Mucosa of gallbladder (tissue), 1 donor: ENCODE measurements at regions not wholly inside any gene's neighbourhood (a gene's known extent, or its start where the extent isn't known, plus 50 kb on each side); places are given as distances from the start of the nearest gene placed in this dataset.
"Not testable (repeated sequence)": the region's sequence is repeated elsewhere in the genome, so short reads cannot be mapped to it uniquely, and the experiment has no call there.

Source experiments
- DNase-seq: peaks from one replicate; pipeline ENCODE4 v3.0.0-alpha.2; 2020; ENCODE audit warnings: low spot score
- donor health status: DM: no; HTN: no; CAD: no.

DNA sequence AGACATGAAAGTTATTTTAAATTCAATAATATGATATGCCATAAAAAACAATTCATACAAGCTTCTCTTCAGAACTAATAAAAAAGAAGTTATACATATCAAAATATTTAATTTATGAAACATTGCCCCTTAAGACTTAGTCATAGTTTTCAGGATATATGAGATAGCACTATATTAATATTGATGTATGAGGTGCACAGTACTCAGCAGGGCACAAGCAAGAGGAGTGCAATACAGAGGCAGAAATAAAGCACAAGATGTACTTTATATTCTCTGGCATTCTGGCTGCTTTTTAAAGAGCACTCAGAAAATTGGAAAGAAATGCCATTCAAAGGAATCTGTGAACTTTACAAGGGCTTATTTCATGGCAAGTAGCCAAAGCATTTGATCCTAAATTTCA lies 274.9 kb downstream of the CPXCR1 start:
- DNase-seq, result no peak

DNA sequence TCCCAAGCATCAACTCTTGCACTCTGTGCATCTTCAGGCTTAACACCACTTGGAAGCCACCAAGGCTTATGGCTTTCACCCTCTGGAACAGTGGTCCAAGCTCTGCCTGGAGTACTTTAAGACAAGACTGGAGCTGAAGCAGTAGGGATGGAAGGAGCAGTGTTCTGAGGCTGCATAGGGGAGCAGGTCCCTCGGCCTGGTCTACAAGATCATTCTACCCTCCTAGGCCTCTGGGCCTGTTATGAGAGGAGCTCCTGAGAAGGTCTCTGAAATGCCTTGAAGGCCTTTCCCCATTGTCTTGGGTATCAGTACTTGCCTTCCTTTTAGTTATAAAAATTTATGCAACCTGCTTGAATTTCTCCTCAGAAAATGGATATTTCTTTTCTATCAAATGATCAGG lies 286.7 kb downstream of the CPXCR1 start:
- DNase-seq, result no peak

DNA sequence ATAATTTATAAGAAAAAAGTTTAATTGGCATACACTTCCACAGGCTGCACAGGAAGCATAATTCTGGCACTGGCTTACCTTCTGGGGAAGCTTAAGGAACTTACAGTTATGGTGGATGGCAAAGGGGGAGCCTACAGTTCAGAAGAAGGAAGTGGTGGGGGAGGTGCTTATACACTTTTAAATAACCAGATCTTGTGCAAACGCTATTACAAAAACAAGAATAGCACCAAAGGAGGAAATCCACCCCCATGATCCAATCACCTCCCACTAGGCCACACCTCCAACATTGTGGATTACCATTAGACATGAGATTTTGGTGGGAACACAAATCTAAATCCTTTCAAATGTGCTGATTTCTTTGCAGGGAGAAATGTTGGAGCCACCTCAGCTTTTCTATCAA lies 287.7 kb downstream of the CPXCR1 start:
- DNase-seq, result no peak

DNA sequence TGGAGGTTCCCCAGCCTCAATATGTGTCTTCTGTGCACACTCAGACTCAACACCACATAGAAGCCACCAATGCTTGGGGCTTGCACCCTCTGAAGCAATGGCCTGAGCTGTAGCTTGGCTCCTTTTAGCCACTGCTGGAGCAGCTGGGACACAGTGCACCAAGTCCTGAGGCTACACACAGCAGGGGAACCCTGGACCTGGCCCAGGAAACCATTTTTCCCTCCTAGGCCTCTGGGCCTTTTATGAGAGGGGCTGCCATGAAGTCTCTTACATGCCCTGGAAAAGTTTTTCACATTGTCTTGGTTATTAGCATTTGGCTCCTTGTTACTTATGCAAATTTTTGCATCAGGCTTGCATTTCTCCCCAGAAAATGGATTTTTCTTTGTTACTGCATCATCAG lies 306.2 kb downstream of the CPXCR1 start:
- no peak for DNase-seq

DNA sequence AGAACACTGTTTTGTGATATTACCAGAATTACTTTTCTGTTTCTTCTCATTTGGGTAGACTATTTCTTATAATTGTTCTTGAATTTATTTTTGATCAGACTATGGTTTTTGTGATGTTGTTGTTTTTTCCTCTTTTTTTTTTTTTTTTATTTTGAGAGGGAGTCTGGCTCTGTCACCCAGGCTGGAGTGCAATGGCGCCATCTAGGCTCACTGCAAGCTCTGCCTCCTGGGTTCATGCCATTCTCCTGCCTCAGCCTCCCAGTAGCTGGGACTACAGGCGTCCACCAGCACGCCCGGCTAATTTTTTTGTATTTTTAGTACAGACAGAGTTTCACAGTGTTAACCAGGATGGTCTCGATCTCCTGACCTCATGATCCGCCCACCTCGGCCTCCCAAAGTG lies 352.6 kb downstream of the CPXCR1 start:
- not testable (repeated sequence) for DNase-seq

DNA sequence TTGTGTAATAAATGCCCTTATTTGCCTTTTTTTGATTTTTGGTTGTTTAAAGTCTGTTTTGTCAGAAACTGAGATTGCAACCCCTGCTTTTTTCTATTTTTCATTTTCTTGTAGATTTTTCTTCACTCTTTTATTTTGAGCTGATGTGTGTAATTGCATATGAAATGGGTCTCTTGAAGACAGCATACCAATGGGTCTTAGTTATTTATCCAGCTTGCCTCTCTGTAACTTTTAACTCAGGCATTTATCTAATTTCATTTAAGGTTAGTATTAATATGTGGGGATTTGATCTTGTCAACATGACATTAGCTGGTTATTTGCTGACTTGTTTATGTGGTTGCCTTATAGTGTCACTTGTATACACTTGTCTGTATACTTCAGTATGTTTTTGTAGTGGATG lies 378.0 kb downstream of the CPXCR1 start:
- no peak for DNase-seq
